ENCODE measurements at regions not wholly inside any gene's neighbourhood (a gene's known extent, or its start where the extent isn't known, plus 50 kb on each side); places are given as distances from the start of the nearest gene placed in this dataset.

DNA sequence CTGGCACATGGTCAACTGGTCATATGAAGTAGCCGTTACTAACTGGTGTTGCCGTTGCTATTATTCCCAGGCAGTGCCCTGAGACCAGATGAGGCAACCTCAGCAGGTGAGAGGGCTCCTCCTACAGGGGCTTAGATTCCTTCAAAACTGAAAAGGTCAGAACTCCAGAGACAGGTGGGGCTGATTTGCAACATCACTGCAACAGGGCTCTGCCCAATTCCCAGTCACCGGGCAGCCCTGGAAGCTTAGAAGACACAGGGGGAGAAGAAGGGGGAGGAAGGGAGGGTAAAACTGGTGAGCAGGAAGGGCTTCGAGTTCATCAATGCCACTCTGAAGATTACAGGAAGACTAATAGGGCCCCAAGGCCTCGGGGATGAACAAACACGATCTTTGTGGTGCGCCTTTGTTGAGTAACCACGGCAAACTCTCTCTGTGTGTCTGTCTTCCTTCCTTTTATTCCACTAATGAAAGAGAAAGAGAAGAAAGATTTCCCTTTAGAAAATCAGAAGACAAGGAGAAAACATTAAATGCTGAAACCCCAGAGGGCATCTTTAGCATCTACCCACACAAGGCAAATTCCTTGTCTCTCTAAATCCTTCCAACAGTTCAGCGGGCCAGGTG is 749.1 kb upstream of the TBX3 start:
- WGBS, 2 donors = 57 to 58% methylated on average over 9 of the region's 9 CpGs

DNA sequence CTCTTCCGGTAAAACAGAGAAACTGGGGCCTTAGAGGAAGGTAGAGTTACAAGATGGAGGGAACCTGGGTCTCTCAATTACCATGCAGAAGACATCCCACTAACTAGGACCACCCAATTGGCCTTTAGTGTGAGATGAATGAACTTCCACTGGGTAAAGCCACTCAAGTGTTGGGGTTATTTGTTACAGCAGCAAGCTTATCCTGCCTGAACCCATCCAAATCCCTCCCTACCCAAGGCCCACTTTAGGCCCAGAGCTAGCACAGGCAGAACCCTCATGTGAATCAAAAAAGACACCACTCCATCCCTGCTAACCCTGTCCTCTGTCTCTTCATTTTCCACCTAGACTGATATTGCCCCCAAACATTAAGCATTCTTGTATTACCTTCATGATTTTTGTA is 746.7 kb upstream of the TBX3 start:
- intact Hi-C loops (cut with DNase I; ENCODE audit: low total_unique reads) = no loop called here
- no peak overlapping the region for H3K4me3 ChIP-seq (ENCODE audit: low read depth, poor library complexity, severe bottlenecking)
- TF ChIP-seq POLR2A (IDR thresholded peaks at IDR 0.05) = no peak
- TF ChIP-seq, protein P1, sequence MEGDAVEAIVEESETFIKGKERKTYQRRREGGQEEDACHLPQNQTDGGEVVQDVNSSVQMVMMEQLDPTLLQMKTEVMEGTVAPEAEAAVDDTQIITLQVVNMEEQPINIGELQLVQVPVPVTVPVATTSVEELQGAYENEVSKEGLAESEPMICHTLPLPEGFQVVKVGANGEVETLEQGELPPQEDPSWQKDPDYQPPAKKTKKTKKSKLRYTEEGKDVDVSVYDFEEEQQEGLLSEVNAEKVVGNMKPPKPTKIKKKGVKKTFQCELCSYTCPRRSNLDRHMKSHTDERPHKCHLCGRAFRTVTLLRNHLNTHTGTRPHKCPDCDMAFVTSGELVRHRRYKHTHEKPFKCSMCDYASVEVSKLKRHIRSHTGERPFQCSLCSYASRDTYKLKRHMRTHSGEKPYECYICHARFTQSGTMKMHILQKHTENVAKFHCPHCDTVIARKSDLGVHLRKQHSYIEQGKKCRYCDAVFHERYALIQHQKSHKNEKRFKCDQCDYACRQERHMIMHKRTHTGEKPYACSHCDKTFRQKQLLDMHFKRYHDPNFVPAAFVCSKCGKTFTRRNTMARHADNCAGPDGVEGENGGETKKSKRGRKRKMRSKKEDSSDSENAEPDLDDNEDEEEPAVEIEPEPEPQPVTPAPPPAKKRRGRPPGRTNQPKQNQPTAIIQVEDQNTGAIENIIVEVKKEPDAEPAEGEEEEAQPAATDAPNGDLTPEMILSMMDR (IDR thresholded peaks at IDR 0.05) = no peak
- no peak for DNase-seq (ENCODE audit: low spot score in 2 of 2)
- WGBS, 2 donors = 100% methylated on average over 1 of the region's 1 CpG

More for the DNA sequence above, 749.1 kb upstream of the TBX3 start:
- no peak overlapping the region for H3K4me3 ChIP-seq (ENCODE audit: low read depth, poor library complexity, severe bottlenecking)
- intact Hi-C loops (cut with DNase I; ENCODE audit: low total_unique reads) = no loop called here
- no peak for DNase-seq (ENCODE audit: low spot score in 2 of 2)
- TF ChIP-seq POLR2A (IDR thresholded peaks at IDR 0.05) = no peak
- TF ChIP-seq, protein P1 (IDR thresholded peaks at IDR 0.05) = no peak

DNA sequence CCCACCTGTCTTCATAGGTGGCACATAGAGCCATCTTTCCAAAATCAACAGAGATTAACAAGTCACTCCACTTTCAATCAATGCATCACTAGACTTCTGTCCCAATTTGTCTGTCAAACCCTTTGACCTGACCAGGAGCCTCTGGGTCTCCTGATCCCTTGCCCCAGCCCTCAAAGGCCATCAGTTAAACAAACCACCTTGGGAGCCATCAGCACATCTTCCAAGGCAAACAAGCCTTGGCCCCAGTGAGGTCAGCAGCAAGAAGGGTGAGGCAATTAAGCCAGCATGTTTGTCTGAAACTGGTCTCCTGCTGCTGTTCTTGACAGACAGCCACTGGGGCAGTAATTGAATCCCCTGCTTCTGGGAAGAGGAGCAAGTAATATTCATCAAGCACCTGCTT is 742.8 kb upstream of the TBX3 start:
- H3K4me3 ChIP-seq (ENCODE audit: low read depth, poor library complexity, severe bottlenecking) = no peak overlapping the region
- intact Hi-C loops (cut with DNase I; ENCODE audit: low total_unique reads) = no loop called here
- DNase-seq (ENCODE audit: low spot score in 2 of 2) = no peak
- TF ChIP-seq, protein P1 (IDR thresholded peaks at IDR 0.05) = no peak
- no peak for TF ChIP-seq POLR2A (IDR thresholded peaks at IDR 0.05)

DNA sequence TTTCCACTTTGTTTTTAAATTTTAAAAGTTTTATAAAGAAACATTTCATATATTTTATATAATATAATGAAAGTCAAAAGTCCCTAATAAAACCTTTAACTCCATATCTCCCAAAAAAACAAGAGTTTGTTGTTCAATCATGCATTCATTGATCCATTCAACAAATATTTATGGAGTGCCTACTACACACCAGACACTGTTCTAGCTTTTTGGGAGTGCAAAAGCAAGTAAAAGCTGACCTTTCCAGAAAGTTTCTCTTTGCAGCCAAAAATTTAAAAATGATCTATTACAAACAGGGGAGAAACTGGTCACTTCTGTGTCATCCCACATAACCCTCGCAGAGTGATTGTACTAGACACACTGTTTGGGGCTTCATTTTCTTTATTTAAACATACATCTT is 740.0 kb upstream of the TBX3 start:
- no peak overlapping the region for H3K4me3 ChIP-seq (ENCODE audit: low read depth, poor library complexity, severe bottlenecking)
- no peak for TF ChIP-seq POLR2A (IDR thresholded peaks at IDR 0.05)
- TF ChIP-seq, protein P1 (IDR thresholded peaks at IDR 0.05) = no peak
- DNase-seq (ENCODE audit: low spot score in 2 of 2) = no peak
- WGBS, 2 donors = 71 to 80% methylated on average over 1 of the region's 1 CpG
- intact Hi-C loops (cut with DNase I; ENCODE audit: low total_unique reads) = no loop called here

DNA sequence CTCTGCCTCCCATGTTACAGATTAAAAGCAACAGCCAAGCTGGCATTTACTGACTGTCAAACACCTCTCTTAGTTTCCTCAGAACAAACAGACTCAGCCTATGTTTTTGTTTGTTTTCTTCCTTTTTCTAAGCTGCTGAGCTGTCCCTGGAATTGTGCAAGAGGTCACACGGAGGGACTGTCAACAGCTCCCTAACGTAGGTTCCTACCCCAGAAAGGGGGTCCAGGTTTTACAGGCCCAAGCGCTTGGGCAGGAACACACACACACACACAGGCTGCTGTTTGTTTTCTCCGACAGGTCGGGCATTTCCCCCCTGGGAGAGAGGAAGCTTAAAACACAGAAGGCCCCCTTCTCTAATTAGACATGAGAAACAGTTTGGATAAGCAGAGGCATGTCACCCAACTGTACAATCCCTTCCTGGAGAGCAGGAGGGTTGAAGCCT is 739.6 kb upstream of the TBX3 start:
- DNase-seq (ENCODE audit: low spot score in 2 of 2) = no peak
- 60 to 78% methylated on average over 5 of the region's 5 CpGs for WGBS, 2 donors
- H3K4me3 ChIP-seq (ENCODE audit: low read depth, poor library complexity, severe bottlenecking) = no peak overlapping the region
- intact Hi-C loops (cut with DNase I; ENCODE audit: low total_unique reads) = no loop called here
- TF ChIP-seq, protein P1 (IDR thresholded peaks at IDR 0.05) = no peak
- no peak for TF ChIP-seq POLR2A (IDR thresholded peaks at IDR 0.05)

Measured in lower leg skin (tissue), 4 donors.